Vagina (tissue), 2 donors: ENCODE measurements at regions not wholly inside any gene's neighbourhood (a gene's known extent, or its start where the extent isn't known, plus 50 kb on each side); places are given as distances from the start of the nearest gene placed in this dataset.
A peak's percentile ranks its signal among the peaks of the same experiment; 100 is the strongest.

Experiments used
- CTCF ChIP-seq, 3 experiments: fragments of 450-650 bp in 2 of 3; fragments of 200-600 bp in 1 of 3; sonication (generic) in 1 of 3; IDR thresholded peaks; one replicate each; pipeline ENCODE4 v1.5.1; 2017 to 2019; ENCODE audit warnings: antibody characterized with exemption in 3 of 3, mild to moderate bottlenecking in 2 of 3, moderate library complexity in 2 of 3
- POLR2A ChIP-seq, 2 donors: fragments of 450-650 bp; IDR thresholded peaks; one replicate each; pipeline ENCODE4 v1.6.1; 2017; ENCODE audit warnings: antibody characterized with exemption in 2 of 2, mild to moderate bottlenecking in 2 of 2, moderate library complexity in 2 of 2
- POLR2AphosphoS5 ChIP-seq, 2 donors: sonication (generic); formaldehyde crosslinking; IDR thresholded peaks; one replicate each; pipeline ENCODE4 v1.9.0; 2017; ENCODE audit warnings: antibody characterized with exemption in 2 of 2, mild to moderate bottlenecking in 2 of 2, low read depth in 1 of 2; ENCODE audit not compliant: insufficient read depth in 1 of 2

GRCh38 chr14:53538316-53538881 lies 385.3 kb upstream of the DDHD1 start:
- TF ChIP-seq CTCF (IDR thresholded peaks at IDR 0.05) = no peak
- peak in 1 of 2 donors; percentile 35 for TF ChIP-seq POLR2AphosphoS5 (IDR thresholded peaks at IDR 0.05; ENCODE audit: insufficient read depth in 1 of 2, low read depth in 1 of 2)
- no peak for TF ChIP-seq POLR2A (IDR thresholded peaks at IDR 0.05)
